Activated gamma-delta T cell treated with Interleukin-2 at 50 U/mL for 16 hours (primary cell): ENCODE measurements at regions not wholly inside any gene's neighbourhood (a gene's known extent, or its start where the extent isn't known, plus 50 kb on each side); places are given as distances from the start of the nearest gene placed in this dataset.

Experiments used
- DNase-seq: peaks from one replicate; pipeline ENCODE4 v3.0.0-alpha.2; 2020

DNA sequence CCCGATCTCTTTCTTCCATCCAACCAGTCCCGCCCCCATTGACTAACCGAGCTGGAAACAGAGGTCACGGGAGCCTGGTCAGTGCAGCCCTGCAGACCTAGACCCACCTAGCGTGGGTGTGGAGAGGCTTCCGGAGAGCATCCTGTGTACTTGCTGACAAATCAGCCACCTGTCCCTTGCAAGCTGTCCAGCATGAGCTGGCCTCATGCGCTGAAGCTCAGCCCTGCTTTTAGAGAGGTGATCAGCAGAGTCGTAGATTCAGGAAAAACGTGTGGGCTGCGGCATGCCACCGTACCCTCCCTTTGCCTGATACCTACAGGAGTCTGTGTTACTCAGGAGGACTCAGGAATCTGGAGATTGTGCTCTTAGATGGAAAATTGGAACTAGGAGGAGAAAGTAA, 80.3 kb upstream of the UQCRFS1 start:
- no peak for DNase-seq

- peak; percentile 5 for DNase-seq
Observed at GRCh38 chr19:29293736-29294342, 80.9 kb upstream of the UQCRFS1 start.

GRCh38 chr19:29294343-29294811, 81.4 kb upstream of the UQCRFS1 start:
- no peak for DNase-seq

DNA sequence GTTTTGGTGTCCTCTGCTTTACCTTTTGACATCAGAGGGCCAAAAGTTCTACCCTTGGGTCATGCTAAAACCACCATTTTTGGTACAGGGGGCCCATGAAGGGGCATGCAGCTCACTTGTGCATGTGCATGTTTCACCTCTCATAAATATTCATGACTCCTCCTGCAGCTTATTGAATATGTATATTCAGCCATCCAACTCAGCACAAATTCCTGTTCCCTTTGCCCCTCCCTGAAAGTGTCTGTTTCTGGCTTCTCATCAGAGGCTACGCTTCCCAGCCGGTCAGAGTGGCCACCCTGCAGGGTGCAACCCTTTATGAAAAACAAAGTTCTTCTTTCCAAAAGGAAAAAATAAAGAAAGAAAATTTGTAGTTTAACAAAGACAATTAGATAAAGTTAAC, 82.3 kb upstream of the UQCRFS1 start:
- DNase-seq = no peak

DNA sequence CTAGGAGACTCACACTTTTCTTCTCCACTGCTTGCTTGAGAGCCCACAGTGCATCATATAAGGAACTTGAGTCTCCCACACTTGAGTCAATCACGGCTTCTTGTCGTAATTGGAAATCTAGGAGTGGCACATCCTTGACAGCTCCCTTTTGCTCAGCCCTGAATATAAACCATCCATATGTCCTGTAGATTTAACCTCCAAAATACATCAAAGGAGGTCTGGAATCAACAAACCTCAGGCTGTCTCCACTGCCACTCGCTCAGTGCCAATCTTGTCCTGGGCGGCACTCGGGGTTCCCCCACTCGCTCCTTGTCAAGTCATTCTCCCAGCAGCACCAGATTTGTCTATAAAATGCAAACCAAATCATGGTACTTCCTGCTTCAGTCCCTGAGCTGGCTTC, 84.4 kb upstream of the UQCRFS1 start:
- no peak for DNase-seq

GRCh38 chr19:29299416-29300380, 86.7 kb upstream of the UQCRFS1 start:
- no peak for DNase-seq

GRCh38 chr19:29302002-29302928, 89.3 kb upstream of the UQCRFS1 start:
- no peak for DNase-seq

DNA sequence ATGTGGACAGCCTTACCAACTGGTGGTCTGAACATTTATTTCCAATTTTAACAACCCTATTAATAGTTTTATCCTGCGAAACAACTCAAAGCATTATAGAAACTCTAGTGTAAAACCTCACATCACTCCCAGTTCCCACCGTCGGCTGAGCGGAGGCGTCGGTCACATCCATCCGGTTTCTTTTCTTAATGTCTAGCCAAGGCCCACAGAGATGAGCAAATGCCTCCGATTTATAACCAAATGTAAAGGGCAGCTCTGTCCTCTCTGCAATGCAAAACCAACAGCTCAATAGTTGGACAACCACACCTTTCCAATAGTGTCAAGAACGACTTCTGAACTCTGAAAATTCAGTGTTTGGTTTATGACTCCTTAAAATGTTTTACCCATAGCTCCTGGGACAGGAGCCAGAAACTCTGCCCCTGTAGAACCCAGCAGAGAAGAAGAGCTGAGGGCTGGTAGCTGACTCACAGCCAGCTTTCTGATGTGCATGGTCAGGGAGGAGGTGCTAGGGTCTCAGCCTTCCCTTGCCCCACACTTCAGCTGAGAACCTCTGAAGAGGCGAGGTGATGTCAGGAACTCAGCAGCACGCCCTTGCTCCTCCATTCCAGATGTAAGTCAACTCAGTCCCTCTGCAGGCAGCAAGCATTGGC, 90.2 kb upstream of the UQCRFS1 start:
- no peak for DNase-seq

- DNase-seq = no peak
Observed at GRCh38 chr19:29303719-29304090, 90.8 kb upstream of the UQCRFS1 start.

- DNase-seq = no peak
Observed at GRCh38 chr19:29305268-29305667, 92.3 kb upstream of the UQCRFS1 start.

DNA sequence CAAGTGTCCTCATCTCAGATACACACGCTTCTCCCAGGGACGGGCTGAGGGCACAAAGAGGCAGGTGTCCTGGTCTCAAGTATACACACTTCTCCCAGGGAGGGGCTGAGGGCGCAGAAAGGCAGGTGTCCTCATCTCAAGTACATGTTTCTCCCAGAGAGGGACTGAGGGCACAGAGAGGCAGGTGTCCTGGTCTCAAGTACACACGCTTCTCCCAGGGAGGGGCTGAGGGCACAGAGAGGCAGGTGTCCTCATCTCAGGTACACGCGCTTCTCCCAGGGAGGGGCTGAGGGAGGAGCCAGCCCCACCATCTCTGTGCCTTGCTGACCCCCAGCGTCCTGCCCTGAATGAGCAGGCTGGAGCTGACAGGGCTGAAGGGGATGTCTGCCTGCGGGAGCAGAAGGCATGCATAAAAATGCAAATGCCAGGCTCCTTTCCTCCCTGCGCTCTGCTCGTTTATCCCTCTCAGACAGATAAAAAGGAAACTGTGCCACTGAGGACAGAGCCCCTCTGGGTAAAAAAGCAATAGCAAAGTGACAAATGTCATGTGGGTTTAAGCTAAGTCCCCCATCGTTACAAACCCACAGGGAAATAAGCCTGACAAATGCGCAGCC, 96.1 kb upstream of the UQCRFS1 start:
- no peak for DNase-seq

- DNase-seq = no peak
Observed at GRCh38 chr19:29309637-29310036, 96.7 kb upstream of the UQCRFS1 start.

- no peak for DNase-seq
Observed at GRCh38 chr19:29311191-29311790, 98.3 kb upstream of the UQCRFS1 start.

GRCh38 chr19:29315556-29316190, 102.7 kb upstream of the UQCRFS1 start:
- no peak for DNase-seq

- DNase-seq = no peak
Observed at GRCh38 chr19:29318581-29318980, 105.6 kb upstream of the UQCRFS1 start.

DNA sequence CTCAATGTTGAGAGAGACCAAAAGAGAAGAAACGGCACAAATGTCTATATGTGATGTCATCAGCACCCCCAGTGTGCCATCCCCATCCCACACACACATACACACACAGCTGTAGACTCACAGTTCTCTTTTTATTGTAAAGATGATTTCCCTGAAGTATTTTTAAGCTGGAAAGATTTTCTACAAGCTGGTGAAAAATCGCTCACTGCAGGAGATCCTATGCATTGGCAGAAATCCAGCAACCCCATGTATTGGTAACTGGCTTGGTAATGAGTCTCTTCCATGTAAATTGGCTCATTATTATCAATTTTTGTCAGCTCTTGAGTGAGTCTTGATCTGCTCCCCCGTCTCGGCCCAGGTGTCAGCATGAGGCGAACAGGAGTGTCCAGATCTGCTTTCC, 107.1 kb upstream of the UQCRFS1 start:
- DNase-seq = no peak

DNA sequence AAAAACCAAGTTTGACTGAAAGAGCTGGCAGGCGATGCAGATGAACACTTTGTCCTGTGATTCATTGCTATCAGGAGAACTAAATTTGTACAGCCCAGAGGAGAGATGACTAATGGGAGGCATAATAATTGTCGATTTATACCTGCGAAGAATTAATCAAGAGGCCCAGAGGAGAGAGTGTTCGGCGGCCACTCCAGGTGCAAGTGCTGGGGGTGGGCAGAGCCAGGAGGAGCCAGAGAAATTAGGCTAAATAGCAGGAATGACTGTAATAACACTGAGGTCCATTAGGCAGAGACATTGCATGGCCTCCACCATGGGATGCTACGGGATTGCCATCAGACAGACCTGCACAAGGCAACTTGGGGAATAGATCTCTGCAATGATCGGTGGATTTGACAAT, 107.7 kb upstream of the UQCRFS1 start:
- DNase-seq = no peak

DNA sequence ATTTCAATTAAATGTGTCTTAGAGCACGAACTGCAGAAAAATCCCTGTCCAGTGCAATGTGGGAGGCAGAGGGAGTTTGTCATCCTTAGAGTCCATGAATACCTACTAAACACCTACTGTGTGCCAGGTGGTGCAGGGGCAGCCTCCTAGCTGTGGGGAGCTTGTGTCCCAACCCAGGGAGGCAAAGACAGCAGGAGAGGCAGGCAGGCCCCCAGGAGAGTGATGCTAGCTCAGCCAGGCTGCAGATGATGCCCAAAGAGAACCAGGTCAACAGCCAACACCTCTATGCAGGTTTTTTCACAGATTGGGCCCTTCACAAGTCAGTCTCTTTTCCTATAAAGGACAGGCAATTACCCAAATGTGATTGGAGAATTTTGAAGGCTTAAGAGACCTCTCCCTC, 108.2 kb upstream of the UQCRFS1 start:
- no peak for DNase-seq

DNA sequence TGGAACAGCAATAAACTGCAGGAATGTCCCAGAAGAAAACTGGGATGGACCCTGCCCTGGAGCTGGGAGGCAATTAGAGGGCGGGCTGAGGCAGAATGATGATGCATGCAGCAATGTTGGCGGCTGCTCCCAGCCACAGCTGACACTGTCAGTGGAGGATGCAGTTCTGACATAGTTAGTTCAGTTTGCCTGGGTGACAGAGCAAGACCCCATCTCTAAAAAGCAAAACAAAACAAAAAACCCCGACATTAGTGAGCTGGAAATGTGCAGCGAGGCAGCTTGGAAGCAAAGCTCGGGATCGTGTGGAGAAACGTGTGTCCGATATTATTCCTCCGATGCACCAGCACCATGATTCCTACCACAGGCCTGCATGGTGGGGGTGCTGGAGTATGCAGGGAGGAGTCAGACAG, 110.1 kb upstream of the UQCRFS1 start:
- DNase-seq = no peak

DNA sequence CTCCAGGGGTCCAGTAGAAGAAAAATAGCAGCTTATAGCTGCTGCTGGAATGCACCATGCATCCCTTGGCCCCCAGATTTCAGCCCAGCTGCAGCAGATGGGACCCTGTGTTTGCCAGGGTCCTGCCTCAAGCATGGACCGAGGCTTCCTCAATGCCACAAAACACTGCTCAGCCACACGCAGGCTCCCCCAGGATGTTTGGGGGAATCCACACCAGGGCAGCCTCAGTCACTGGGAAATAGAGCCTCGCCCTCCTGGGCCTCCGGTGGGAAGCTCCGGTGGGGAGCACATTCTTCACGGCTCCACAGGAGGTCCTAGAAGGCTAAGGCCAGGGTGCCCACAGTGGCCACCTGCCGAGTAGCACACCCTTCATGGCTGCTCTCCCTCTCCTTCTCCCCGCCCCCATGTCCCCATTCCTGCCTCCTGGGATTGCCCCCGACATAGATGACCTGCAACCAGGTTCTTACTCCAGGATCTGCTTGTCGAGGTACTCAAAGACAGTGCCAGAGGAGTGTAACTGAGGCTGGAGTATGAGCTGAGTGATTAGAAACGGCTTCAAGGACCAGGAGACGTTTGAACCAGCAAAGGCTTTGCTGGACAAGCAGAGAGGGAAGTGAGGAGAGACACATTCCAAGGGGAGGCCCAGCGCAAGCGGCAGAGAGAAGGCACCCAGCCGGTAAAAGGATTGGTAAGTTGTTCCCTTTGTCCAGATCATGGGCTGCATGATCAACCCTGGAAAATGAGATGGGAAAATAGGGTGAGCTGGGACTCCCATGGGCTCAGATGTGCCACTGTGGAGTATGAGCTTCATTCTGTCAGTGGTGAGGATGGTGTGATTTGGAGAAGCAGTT, 110.7 kb upstream of the UQCRFS1 start:
- no peak for DNase-seq
